ENCODE measurements at regions not wholly inside any gene's neighbourhood (a gene's known extent, or its start where the extent isn't known, plus 50 kb on each side); places are given as distances from the start of the nearest gene placed in this dataset.
"Not testable (repeated sequence)": the region's sequence is repeated elsewhere in the genome, so short reads cannot be mapped to it uniquely, and the experiment has no call there.

GRCh38 chr5:34096033-34096432, 53.0 kb upstream of the C1QTNF3 start:
- not testable (repeated sequence) for DNase-seq

- not testable (repeated sequence) for DNase-seq
These were observed 56.9 kb upstream of the C1QTNF3 start for GRCh38 chr5:34099891-34100290.

- not testable (repeated sequence) for DNase-seq
These were observed 58.6 kb upstream of the C1QTNF3 start for GRCh38 chr5:34101567-34101966.

GRCh38 chr5:34108897-34109296, 65.9 kb upstream of the C1QTNF3 start:
- not testable (repeated sequence) for DNase-seq

- DNase-seq = not testable (repeated sequence)
These were observed 81.3 kb upstream of the C1QTNF3 start for GRCh38 chr5:34124280-34124679.

GRCh38 chr5:34125354-34125753, 82.3 kb upstream of the C1QTNF3 start:
- DNase-seq = not testable (repeated sequence)

GRCh38 chr5:34126741-34127140, 83.7 kb upstream of the C1QTNF3 start:
- DNase-seq = not testable (repeated sequence)

GRCh38 chr5:34127818-34128217, 84.8 kb upstream of the C1QTNF3 start:
- DNase-seq = not testable (repeated sequence)

- DNase-seq = not testable (repeated sequence)
These were observed 85.9 kb upstream of the C1QTNF3 start for GRCh38 chr5:34128890-34129289.

GRCh38 chr5:34154988-34155387, 112.0 kb upstream of the C1QTNF3 start:
- DNase-seq = not testable (repeated sequence)

GRCh38 chr5:34156703-34157414, 113.8 kb upstream of the C1QTNF3 start:
- not testable (repeated sequence) for DNase-seq

- DNase-seq = not testable (repeated sequence)
These were observed 117.9 kb upstream of the C1QTNF3 start for GRCh38 chr5:34160904-34161303.

GRCh38 chr5:34171398-34171797, 128.4 kb upstream of the C1QTNF3 start:
- not testable (repeated sequence) for DNase-seq

- DNase-seq = not testable (repeated sequence)
These were observed 136.6 kb upstream of the C1QTNF3 start for GRCh38 chr5:34179453-34180190.

GRCh38 chr5:34180225-34180624, 137.2 kb upstream of the C1QTNF3 start:
- not testable (repeated sequence) for DNase-seq

- not testable (repeated sequence) for DNase-seq
These were observed 138.1 kb upstream of the C1QTNF3 start for GRCh38 chr5:34180940-34181614.

GRCh38 chr5:34185005-34185404, 142.0 kb upstream of the C1QTNF3 start:
- DNase-seq = not testable (repeated sequence)

GRCh38 chr5:34185572-34185971, 142.6 kb upstream of the C1QTNF3 start:
- DNase-seq = not testable (repeated sequence)

GRCh38 chr5:34186108-34186507, 143.1 kb upstream of the C1QTNF3 start:
- DNase-seq = not testable (repeated sequence)

GRCh38 chr5:34186865-34187264, 143.9 kb upstream of the C1QTNF3 start:
- not testable (repeated sequence) for DNase-seq

- DNase-seq = not testable (repeated sequence)
These were observed 144.4 kb upstream of the C1QTNF3 start for GRCh38 chr5:34187441-34187840.

- not testable (repeated sequence) for DNase-seq
These were observed 145.2 kb upstream of the C1QTNF3 start for GRCh38 chr5:34188001-34188822.
